ENCODE measurements at regions not wholly inside any gene's neighbourhood (a gene's known extent, or its start where the extent isn't known, plus 50 kb on each side); places are given as distances from the start of the nearest gene placed in this dataset.

GRCh38 chr5:8919096-8919495 is 626.8 kb downstream of the SEMA5A start:
- TF ChIP-seq POLR2AphosphoS2 (conservative IDR thresholded peaks at IDR 0.05; ENCODE audit: low read length): no peak
- no peak for TF ChIP-seq RAD21 (conservative IDR thresholded peaks at IDR 0.05 in 1 of 2, IDR thresholded peaks at IDR 0.05 in 1 of 2)
- ChIA-PET POLR2A (no interaction called here), CTCF (no interaction called here)
- Histone ChIP-seq H3K27ac (no peak overlapping the region), H3K9me3 (no peaks in the 10 kb centered on the region; the same call in 2 of the 3 replicates), H3K4me1 (no peaks in the 10 kb centered on the region), H3K4me2 (no peak overlapping the region), H3K4me3 (no peak overlapping the region)
- ATAC-seq (no peak), FAIRE-seq (no peak), DNase-seq (ENCODE audit: low read depth in 1 of 2, low spot score in 1 of 2) (no peak)

- FAIRE-seq: no peak
- POLR2A ChIA-PET: no interaction called here
- no peaks in the 10 kb centered on the region; the same call in 2 of the 3 replicates for H3K9me3 ChIP-seq
- H3K4me2 ChIP-seq: no peak overlapping the region
- no peak for ATAC-seq
- no peaks in the 10 kb centered on the region for H3K4me1 ChIP-seq
- TF ChIP-seq E2F6 (IDR thresholded peaks at IDR 0.05; ENCODE audit: borderline replicate concordance, low read depth) (no peak), HDAC2 (IDR thresholded peaks at IDR 0.05) (no peak)
- 0% methylated on average over 1 of the region's 1 CpG for WGBS (ENCODE audit: missing lambda C conversion rate)
- CTCF ChIA-PET: no interaction called here
- H3K27ac ChIP-seq: no peak overlapping the region
- no peak for DNase-seq (ENCODE audit: low read depth in 1 of 2, low spot score in 1 of 2)
- no peak overlapping the region for H3K4me3 ChIP-seq
These were observed 622.3 kb downstream of the SEMA5A start for GRCh38 chr5:8923526-8923925.

- DNase-seq (ENCODE audit: low read depth in 1 of 2, low spot score in 1 of 2): no peak
- ATAC-seq: no peak
- TF ChIP-seq HDAC2 (IDR thresholded peaks at IDR 0.05): no peak
- no peak for TF ChIP-seq NR3C1 (IDR thresholded peaks at IDR 0.05)
- no peak for TF ChIP-seq BHLHE40 (IDR thresholded peaks at IDR 0.05; ENCODE audit: low read depth, low read length)
- no peak for TF ChIP-seq PBX3 (IDR thresholded peaks at IDR 0.05)
- no peak for TF ChIP-seq RAD21 (conservative IDR thresholded peaks at IDR 0.05 in 1 of 2, IDR thresholded peaks at IDR 0.05 in 1 of 2)
- TF ChIP-seq ATOH8 (CRISPR knock-in tag; IDR thresholded peaks at IDR 0.05; ENCODE audit: low read depth): no peak
- no peak for TF ChIP-seq JUNB (IDR thresholded peaks at IDR 0.05)
- TF ChIP-seq CBX2 (IDR thresholded peaks at IDR 0.05; ENCODE audit: borderline replicate concordance, low read depth): no peak
- TF ChIP-seq HES2 (IDR thresholded peaks at IDR 0.05): no peak
- no peak for TF ChIP-seq ZFP36 (IDR thresholded peaks at IDR 0.05; ENCODE audit: borderline replicate concordance, partially characterized antibody)
- TF ChIP-seq MYC (IDR thresholded peaks at IDR 0.05; ENCODE audit: borderline replicate concordance, low read length): no peak
- TF ChIP-seq CHD4 (IDR thresholded peaks at IDR 0.05; ENCODE audit: borderline replicate concordance): no peak
- TF ChIP-seq ZSCAN20 (CRISPR knock-in tag; IDR thresholded peaks at IDR 0.05): no peak
- TF ChIP-seq RNF2 (IDR thresholded peaks at IDR 0.05; ENCODE audit: borderline replicate concordance, low read depth): no peak
- TF ChIP-seq HEYL (CRISPR knock-in tag; IDR thresholded peaks at IDR 0.05): no peak
- no peak for TF ChIP-seq TFCP2L1 (CRISPR knock-in tag; IDR thresholded peaks at IDR 0.05)
- TF ChIP-seq MAX (IDR thresholded peaks at IDR 0.05): no peak
- TF ChIP-seq CHD2 (IDR thresholded peaks at IDR 0.05; ENCODE audit: low read length, partially characterized antibody): no peak
- Histone ChIP-seq H3K9me3 (no peaks in the 10 kb centered on the region; the same call in 2 of the 3 replicates), H3K4me1 (no peaks in the 10 kb centered on the region), H3K4me3 (no peak overlapping the region), H3K27ac (no peak overlapping the region), H3K4me2 (no peak overlapping the region)
- ChIA-PET POLR2A (no interaction called here), CTCF (no interaction called here)
- WGBS (ENCODE audit: missing lambda C conversion rate): 0% methylated on average over 3 of the region's 3 CpGs
- no peak for FAIRE-seq
These were observed 621.7 kb downstream of the SEMA5A start for GRCh38 chr5:8924054-8924793.
